GM12872 (cell line): ENCODE measurements at regions not wholly inside any gene's neighbourhood (a gene's known extent, or its start where the extent isn't known, plus 50 kb on each side); places are given as distances from the start of the nearest gene placed in this dataset.

Experiments used
- TF ChIP-seq, protein P1 (sequence below): IDR thresholded peaks from 3 replicates; pipeline ENCODE4 v1.5.1; 2011; ENCODE audit warnings: low read depth, mild to moderate bottlenecking, low read length, moderate library complexity; ENCODE audit not compliant: insufficient read depth

DNA sequence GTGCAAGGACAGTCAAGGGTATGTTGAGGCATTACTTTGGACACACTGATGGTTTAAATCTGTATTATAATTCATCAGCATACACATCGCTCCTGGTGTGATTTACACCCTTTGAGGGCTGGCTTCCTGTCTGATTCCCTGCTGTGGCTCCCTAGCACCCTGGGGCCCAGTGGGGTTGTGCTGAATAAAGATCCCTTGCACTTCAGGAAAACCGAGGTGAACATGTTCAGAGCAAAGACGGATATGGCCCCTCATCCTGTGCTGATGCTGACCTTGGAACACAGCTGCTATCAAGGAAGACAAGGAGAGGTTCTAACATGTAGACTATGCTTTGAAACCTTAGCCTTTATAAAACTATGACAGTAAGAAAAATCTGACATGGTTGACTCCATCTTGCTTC, 84.6 kb upstream of the UNC5B start:
- TF ChIP-seq, protein P1, sequence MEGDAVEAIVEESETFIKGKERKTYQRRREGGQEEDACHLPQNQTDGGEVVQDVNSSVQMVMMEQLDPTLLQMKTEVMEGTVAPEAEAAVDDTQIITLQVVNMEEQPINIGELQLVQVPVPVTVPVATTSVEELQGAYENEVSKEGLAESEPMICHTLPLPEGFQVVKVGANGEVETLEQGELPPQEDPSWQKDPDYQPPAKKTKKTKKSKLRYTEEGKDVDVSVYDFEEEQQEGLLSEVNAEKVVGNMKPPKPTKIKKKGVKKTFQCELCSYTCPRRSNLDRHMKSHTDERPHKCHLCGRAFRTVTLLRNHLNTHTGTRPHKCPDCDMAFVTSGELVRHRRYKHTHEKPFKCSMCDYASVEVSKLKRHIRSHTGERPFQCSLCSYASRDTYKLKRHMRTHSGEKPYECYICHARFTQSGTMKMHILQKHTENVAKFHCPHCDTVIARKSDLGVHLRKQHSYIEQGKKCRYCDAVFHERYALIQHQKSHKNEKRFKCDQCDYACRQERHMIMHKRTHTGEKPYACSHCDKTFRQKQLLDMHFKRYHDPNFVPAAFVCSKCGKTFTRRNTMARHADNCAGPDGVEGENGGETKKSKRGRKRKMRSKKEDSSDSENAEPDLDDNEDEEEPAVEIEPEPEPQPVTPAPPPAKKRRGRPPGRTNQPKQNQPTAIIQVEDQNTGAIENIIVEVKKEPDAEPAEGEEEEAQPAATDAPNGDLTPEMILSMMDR, result no peak

DNA sequence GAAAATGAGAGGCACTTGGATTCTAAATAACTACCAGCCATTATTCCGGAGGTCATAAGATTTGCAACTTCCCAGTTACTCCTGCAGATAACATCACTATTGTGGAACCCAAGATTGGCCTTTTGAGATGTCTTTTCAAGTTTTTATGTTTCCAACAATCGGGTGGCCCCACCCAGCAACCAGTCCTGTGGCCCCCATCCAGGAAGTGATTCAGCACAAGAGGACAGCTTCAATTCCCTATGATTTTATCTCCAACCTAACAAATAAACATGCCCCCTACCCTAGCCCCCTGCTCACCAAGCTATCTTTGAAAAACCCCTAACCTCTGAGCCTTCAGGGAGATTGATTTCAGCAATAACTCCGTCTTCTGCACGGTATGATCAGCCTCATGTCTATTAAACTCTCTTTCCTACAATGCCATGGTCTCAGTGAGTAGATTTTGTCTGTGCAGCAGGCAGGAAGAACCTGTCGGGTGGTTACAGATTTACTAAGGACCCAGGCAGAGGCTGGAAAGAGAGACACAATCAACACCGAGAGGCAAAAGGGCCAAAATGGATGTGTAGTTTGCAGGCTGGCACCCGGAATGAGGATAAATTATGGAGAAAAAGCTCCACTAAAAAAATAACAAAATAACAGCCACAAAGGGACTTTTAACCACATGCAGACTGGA, 83.9 kb upstream of the UNC5B start:
- TF ChIP-seq, protein P1, result no peak

DNA sequence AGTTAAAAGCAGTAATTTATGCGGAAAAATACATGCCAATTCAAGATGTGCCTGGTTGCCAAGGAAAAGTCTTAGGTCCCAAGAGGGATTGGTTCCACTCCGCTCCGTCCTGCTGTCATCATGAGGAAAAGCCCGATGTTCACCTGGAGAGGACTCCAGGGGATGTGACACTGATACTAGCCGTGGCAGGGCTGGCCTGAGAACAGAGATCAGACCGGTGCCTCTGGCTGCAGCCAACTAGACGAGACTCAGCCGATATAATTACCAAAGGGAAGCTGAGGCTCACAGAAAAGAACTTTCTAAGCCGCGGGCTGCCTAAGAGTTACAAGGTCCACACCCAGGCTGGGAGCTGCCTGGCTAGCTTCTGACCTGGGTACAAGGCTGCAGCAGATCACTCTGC, 81.3 kb upstream of the UNC5B start:
- TF ChIP-seq, protein P1, result no peak

DNA sequence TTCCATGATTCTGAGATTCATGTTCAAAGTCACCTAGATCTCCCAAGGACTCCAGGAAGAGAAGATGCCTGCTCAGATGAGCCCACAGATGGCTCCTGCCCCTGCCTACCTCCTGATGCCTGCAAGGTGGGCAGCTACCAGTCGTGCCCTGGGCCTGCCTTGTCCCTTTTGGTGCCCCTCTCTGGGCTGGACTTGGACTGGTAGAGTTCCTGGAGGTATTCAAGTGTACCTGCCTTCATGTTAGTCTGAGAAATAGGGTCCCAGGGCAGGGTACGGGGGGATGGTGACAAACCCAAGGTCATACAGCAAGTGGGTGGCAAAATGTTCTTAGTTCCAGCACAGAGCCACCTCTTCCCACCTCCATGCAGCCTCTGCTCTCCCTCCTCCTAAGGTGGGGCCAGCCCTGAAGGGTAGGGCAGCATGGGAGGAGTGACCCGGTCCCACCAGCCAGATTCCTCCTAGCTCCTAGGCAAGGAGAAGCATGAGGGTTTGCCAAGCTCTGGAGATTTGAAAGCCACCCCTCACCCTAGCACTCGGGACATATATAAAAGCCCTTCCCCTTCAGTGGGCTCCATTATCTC, 80.8 kb upstream of the UNC5B start:
- TF ChIP-seq, protein P1, result no peak

DNA sequence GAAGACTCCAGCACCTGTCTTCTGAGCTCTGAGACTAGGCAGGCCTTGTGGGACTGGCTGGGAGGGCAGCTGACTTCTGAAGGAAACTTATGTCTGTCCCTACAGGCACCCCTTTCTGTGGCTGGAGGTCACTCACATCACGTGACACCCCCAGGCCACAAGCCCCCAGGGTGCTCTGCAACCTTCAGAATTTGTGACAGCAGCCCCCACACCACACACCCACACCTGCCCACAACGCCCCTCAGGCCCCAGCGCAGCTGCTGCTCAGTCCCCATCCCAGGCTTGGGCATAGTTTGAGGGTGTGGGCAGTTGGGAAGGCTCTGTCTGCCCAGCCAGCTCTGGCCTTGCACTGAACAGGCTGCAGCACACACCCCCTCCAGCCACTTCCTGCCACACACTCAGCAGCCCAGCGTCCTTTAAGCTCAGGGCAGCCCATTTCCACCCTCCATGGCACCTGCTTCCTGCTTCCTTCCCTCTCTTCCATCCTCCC, 80.0 kb upstream of the UNC5B start:
- TF ChIP-seq, protein P1, result no peak

DNA sequence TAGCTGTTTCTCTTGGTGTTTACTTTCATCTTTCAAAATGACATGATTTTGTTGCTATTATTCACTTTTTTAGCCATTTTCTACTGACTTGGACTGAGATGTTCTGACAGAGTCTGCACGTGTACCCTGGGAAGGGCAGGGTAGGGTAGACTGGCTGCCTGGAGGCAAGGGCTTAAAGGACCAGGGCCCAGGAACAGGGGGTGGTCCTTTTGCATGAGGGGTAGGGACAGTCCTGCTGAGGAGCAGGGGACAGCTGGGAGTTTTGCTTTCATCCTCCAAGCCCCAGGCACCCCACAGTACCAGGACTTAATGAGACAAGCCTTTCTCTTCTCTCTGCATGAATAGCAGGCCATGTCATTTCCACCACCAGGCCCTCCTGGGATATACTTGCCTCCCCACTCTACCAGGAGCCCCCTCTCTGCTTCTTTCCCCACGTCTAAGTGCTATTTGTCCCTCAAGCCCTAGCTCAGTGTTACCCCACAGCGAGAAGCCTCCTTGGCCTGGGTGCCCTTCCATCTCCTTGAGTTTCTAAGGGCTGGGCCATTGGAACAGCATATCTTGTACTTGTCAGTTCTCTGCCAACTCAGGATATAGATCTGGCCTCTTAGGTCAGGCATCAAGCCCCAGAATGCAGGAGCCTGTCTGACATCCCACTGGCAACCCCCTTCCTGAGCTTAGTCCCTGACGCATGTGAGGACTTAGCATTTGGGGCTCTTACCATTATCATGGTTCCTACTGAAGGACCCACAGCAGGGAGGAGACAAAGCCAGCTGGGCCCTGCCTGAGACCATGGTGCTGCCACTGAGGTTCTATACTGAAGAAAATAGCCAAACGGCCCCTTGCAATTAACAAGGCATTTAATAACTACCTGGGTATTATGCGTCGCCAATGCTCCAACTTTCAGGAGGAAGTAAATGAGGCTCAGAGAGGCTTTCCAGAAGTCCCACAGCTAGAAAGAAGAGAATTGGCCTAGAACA, 78.4 kb upstream of the UNC5B start:
- TF ChIP-seq, protein P1, result no peak

DNA sequence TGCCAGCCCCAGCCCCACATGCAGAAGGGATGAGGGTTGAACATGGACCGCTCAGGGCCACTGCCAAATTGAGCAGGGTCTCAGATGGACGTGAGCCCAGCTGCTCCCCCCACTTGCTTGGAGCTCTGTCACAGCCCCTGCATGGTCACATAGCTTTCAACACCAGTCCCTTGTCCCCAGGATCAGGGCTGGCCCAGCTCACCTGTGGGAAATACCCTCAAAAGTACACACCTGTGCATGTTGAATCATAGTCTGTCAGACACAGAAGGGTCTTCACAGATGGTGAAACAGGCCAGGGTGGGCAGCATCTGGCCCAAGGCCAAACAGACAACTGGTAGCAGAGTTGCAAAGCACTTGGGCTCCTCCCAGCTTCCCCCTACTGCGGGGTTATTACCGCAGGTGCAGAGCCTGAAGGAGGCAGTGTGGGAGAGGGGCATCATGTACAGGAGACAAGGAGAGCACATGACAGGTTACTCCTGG, 77.6 kb upstream of the UNC5B start:
- TF ChIP-seq, protein P1, result no peak
